NCI-H2196 (cell line): ENCODE measurements at regions not wholly inside any gene's neighbourhood (a gene's known extent, or its start where the extent isn't known, plus 50 kb on each side); places are given as distances from the start of the nearest gene placed in this dataset.

Source experiments
- DNase-seq: peaks from one replicate; lab custom pipeline; 2025; ENCODE audit not compliant: unreplicated experiment; lab: John Stamatoyannopoulos, UW

DNA sequence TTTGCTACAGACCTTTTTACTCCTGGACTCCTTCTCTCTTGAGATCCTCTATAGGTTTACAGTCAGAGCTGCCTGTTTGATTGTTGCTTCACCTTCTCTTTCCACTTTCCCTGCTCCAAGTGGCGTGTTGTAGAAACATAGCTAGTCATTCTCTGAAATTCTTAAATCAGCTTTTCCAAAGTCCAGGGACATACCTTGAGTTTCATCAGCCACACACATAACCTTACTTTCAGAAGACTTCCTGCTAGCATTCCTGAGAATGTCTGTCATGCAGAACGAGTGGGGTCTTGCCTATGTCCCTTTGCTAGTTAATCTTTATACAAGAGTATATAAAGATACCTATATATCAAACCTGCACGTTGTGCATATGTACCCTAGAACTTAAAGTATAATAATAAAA, 230.3 kb upstream of the ZNF462 start:
- DNase-seq = no peak

DNA sequence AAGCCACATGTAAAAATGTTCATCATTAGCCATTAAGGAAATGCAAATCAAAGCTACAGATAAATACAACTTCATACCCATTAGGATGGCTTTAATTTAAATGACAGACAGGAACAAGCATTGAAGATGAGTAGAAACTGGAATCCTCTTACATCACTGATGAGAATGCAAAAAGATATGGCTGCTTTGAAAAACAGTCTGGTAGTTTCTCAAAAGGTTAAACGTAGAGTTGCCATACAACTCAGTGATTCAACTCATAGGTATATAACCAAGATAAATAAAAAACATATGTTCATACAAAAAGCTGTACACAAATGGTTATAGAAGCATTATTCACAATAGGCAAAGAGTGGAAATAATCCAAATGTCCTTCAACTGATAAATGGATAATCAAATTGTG, 228.8 kb upstream of the ZNF462 start:
- no peak for DNase-seq

GRCh38 chr9:106634641-106635040, 228.3 kb upstream of the ZNF462 start:
- DNase-seq = no peak

DNA sequence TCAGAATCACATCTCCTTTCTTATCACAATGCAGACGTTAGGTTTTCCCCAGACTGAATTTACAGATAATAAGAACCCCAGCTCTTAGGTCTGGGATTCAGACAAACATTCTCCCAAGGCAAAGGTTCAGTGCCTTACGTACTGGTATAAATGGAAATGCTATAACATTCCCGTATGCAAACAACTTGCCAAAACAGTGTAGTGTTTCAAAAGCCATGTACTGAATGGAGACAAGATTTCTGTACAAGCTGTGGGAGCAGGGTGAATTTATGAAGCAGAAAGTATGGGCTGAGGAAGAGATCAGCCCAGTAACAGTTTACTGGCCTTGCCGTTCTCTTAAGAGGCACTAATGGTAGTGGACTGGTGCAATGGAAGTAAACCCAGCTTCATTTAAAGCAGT, 225.5 kb upstream of the ZNF462 start:
- no peak for DNase-seq

DNA sequence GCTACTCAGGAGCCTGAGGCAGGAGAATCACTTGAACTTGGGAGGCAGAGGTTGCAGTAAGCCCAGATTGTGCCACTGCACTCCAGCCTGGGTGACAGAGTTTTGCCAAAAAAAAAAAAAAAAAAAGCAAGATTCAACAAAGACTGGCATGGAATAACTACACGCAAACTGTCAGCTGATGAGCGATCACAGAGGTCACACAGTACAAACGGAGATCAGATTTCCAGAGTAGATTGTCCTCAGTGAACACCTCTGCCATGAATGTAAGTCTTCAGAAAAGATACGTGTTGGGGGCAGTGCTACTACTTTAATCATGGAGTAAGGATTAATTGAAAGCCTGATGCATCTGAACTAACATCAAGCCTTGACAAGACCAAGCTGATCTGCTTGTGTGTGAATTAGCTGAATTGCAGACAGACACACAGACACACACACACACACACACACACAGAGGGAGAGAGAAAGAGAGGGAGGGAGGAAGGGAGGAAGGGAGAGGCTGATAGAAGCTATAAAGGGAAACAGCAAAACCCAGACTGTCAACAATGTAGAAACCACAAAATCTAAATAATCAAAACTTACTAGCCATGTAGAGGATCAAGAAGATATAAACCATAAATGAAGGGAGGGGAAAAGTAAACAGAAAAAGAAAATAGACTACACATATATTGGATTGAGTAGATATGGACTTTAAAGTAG, 222.9 kb upstream of the ZNF462 start:
- no peak for DNase-seq

DNA sequence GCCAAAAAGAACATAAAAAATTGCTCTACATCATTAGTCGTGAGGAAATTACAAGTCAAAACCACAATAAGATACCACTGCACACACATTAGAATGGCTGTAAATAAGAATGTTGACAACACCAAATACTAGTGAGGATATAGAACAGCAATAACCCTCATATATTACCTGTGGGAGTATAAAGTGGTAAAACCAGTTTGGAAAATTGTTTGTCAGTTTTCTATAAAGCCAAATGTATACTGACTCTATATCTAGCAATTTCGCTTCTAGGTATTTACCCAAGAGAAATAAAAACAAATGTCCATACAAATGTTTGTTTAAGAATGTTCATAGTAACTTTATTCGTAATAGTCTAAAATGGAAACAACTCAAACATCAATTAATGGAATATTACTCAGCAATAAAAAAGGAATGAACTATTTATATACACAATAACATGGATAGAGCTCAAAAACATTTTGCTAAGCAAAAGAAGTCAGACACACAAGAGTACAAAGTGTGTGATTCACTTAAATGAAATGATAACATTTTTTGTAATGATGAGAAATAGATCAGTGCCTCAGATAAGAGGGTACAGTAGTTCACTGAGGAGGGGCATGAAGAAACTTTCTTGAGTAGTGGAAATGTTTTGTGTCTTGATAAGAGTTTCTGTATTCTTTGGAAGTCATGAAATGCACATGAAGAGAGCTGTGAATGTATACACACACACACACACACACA, 219.6 kb upstream of the ZNF462 start:
- DNase-seq = no peak

DNA sequence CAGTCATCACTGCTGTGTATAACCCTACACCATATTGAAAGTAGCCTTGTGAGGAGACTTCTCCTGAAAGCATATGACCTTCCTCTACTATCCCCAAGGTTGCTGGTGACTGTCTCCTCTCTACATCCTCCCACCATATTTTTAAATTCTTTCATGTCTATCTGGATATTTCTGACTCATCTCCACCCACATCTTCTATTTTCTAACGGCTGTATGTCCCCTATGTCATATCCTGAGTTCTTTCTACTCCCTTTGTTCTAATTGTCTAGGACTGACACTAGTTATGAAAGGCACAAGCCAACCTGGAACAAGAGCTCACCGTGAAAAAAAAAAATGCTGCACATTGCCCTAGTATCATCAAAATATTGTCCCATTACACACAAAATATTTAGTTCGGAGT, 218.3 kb upstream of the ZNF462 start:
- DNase-seq = no peak

- DNase-seq = no peak
Measured at GRCh38 chr9:106648799-106649198, 214.2 kb upstream of the ZNF462 start.

DNA sequence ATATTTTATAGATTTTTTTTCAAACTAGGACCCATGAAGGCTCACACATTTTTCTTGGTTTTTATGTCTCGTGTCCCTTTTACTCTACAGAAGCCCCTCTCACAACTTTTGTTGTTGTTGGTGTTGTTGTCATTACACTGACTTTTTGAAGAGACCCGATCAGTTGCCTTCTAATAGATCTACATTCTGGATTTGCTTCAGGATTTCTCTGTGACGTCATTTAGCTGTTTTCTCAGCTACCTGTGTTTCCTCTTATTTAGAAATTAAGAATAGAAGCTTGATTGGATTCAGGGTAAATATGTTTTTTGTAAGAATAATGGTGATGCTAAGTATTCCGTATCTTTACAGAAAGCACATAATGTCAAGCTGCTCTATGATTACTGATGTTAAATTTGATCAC, 213.3 kb upstream of the ZNF462 start:
- no peak for DNase-seq

DNA sequence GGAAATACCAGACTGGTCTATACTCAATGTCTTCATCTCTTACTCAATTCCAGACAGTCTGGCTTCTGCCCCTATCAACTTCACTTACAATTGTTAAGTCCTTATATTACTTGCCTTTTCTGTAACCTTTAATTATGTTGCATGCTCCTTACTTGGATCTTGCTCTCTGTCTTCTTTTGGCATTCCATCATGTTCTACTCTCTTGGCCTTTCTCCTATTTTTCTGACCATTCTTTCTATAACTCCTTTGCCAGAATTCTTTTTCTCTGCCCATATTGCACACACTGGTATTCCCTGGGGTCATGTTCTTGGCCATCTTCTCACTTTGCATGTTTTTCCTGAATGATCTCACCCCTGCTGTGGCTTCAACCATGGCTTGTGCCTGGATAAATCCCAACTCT, 209.8 kb upstream of the ZNF462 start:
- DNase-seq = no peak

GRCh38 chr9:106655966-106656365, 207.0 kb upstream of the ZNF462 start:
- no peak for DNase-seq

- DNase-seq = no peak
Measured at GRCh38 chr9:106657926-106658325, 205.0 kb upstream of the ZNF462 start.

- DNase-seq = no peak
Measured at GRCh38 chr9:106668534-106668933, 194.4 kb upstream of the ZNF462 start.

GRCh38 chr9:106669835-106670234, 193.1 kb upstream of the ZNF462 start:
- DNase-seq = no peak

GRCh38 chr9:106670418-106670817, 192.5 kb upstream of the ZNF462 start:
- no peak for DNase-seq

DNA sequence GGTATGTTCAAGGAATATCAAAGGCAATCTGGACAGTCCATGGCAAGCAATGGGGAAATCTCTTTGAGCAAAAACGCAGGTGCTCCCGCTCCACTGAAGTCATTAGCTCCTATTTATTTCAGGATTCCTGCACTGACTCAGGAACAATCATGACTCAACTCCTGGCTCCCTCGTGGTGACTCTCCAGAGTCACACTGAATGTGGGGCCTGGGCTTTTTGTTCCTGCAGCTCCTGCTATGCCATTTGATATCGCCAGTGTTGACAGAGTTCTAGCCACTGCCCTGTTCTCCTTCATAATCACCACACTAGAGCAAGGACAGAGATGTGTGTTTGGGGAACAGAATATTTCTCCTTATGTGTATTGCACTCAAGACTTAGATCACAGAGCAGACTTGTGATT, 187.2 kb upstream of the ZNF462 start:
- no peak for DNase-seq

- DNase-seq = no peak
Measured at GRCh38 chr9:106677374-106677773, 185.6 kb upstream of the ZNF462 start.

GRCh38 chr9:106677830-106678229, 185.1 kb upstream of the ZNF462 start:
- DNase-seq = no peak

DNA sequence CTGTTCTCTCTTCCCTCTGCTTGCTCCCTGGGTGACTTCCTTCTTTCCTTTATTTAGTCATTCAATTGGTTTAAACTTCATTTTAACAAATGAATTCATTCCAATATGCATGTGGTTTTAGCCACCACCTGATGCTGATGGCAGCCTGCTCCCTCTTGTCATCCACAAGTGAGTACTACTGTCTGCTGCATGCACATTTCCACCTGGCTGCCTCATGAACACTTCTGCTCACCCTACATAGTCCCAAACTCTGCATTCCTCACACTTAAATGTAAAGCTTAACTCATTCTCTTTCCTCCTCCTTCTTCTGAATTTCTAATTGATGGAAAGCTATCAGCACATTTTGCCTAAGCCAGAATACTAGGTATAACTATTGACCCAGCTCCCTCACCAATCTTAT, 184.7 kb upstream of the ZNF462 start:
- no peak for DNase-seq

DNA sequence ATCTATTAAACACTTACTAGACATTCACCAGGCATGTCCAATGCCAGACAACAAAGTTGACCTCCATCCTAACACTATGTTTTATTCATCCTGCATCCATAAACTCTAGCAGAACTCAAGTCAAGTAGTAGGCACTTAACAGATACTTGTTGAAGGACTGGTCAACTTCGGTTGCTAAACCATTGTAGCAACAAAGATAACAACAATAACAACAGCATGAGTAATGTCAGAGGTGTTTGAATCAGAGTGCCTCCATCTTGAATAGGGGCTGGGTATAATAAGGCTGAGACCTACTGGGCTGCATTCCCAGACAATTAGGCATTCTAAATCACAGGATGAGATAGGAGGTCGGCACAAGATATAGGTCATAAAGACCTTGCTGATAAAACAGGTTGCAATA, 180.5 kb upstream of the ZNF462 start:
- no peak for DNase-seq

- no peak for DNase-seq
Measured at GRCh38 chr9:106683454-106683853, 179.5 kb upstream of the ZNF462 start.

DNA sequence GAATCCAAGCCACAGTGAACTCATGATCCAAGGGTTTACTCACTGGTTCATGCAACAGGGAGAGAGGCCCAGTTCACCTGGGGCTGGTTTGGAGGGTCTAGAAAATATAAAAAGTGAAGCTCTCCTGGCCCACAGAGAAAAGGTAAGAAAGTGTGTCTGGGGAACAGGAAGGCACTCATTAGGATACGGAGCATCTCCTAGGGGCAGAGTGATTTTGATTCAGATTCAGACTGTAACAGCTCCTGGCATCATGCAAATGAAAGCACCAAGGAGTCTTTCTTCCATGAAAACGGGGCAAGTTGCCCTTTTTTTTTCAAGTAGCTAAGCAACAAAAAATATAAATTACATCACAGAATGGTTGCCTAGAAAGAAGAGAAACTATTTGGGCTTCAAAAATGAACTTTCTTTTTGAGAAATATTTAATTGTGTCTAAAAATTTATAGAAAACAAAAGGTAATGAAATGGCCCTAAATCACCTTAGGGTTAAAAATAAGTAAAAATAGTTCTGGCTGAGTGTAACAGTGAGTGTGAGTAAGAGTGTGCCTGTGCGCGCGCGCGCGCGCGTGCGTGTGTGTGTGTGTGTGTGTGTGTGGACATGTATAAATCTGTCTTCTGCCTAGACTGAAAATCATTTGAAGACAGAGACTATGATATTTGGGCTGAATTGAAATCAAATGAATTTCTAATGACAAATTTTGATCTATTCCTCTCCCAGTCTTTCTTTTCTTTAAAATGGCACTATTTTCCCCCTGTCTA, 177.8 kb upstream of the ZNF462 start:
- DNase-seq = no peak
